GM23338 (cell line): ENCODE measurements at regions not wholly inside any gene's neighbourhood (a gene's known extent, or its start where the extent isn't known, plus 50 kb on each side); places are given as distances from the start of the nearest gene placed in this dataset.

Experiments
- ATAC-seq: fragments of 200-7000 bp; cut with Tn5 transposase; 3 replicates; pipeline ENCODE4 v1.9.1; 2020
- DNase-seq: peaks from one replicate; pipeline ENCODE4 v3.0.0-alpha.2; 2015; ENCODE audit warnings: low spot score
- H2AFZ ChIP-seq: fragments of 200-600 bp; sonication (generic); 2 replicates; pipeline ENCODE4 v1.8.0; 2016; ENCODE audit warnings: antibody characterized with exemption, mild to moderate bottlenecking, moderate library complexity
- H3F3A ChIP-seq: fragments of 200-600 bp; sonication (generic); replicated peaks from 2 replicates; pipeline ENCODE4 v1.8.0; 2017; ENCODE audit warnings: antibody characterized with exemption, mixed run types, low read depth
- H3K27ac ChIP-seq: fragments of 200-600 bp; sonication (generic); 2 replicates; pipeline ENCODE4 v1.6.1; 2016; ENCODE audit warnings: low read depth
- H3K27me3 ChIP-seq: fragments of 200-600 bp; sonication (generic); 2 replicates; pipeline ENCODE4 v1.8.0; 2016; ENCODE audit warnings: mild to moderate bottlenecking, mixed run types, moderate library complexity; ENCODE audit not compliant: insufficient read depth
- H3K36me3 ChIP-seq: fragments of 200-600 bp; sonication (generic); 2 replicates; pipeline ENCODE4 v1.8.0; 2016; ENCODE audit warnings: mild to moderate bottlenecking; ENCODE audit not compliant: insufficient read depth
- H3K4me1 ChIP-seq: fragments of 200-600 bp; sonication (generic); 2 replicates; pipeline ENCODE4 v1.8.0; 2016; ENCODE audit warnings: mild to moderate bottlenecking, moderate library complexity; ENCODE audit not compliant: insufficient read depth
- H3K4me2 ChIP-seq: fragments of 200-600 bp; sonication (generic); 2 replicates; pipeline ENCODE4 v1.7.1; 2017; ENCODE audit warnings: mixed run types
- H3K4me3 ChIP-seq: fragments of 200-600 bp; sonication (generic); 2 replicates; pipeline ENCODE4 v1.6.1; 2016; ENCODE audit warnings: mixed run types
- H3K79me2 ChIP-seq: fragments of 200-600 bp; sonication (generic); replicated peaks from 2 replicates; pipeline ENCODE4 v1.8.0; 2017; ENCODE audit warnings: mild to moderate bottlenecking; ENCODE audit not compliant: insufficient read depth
- H3K9me2 ChIP-seq: fragments of 200-600 bp; sonication (generic); 2 replicates; pipeline ENCODE4 v1.8.0; 2017; ENCODE audit not compliant: insufficient read depth
- H4K20me1 ChIP-seq: fragments of 200-600 bp; sonication (generic); replicated peaks from 2 replicates; pipeline ENCODE4 v1.8.0; 2017; ENCODE audit warnings: mild to moderate bottlenecking; ENCODE audit not compliant: insufficient read depth
- H3K27ac Mint-ChIP-seq: 2 replicates; pipeline ENCODE4 v1.8.0; 2020; ENCODE audit warnings: inconsistent platforms, mild to moderate bottlenecking, moderate library complexity, mixed read lengths
- H3K27me3 Mint-ChIP-seq: 3 replicates; pipeline ENCODE4 v1.8.0; 2022; ENCODE audit warnings: low read depth, mild to moderate bottlenecking, moderate library complexity, mixed read lengths, inconsistent platforms; ENCODE audit not compliant: insufficient read depth, poor library complexity
- H3K36me3 Mint-ChIP-seq: 3 replicates; pipeline ENCODE4 v1.8.0; 2021; ENCODE audit warnings: low read depth, mild to moderate bottlenecking, inconsistent platforms, moderate library complexity, mixed read lengths
- H3K4me1 Mint-ChIP-seq: 3 replicates; pipeline ENCODE4 v1.8.0; 2020; ENCODE audit warnings: mild to moderate bottlenecking, inconsistent platforms, mixed read lengths
- H3K4me3 Mint-ChIP-seq: 3 replicates; pipeline ENCODE4 v1.8.0; 2021; ENCODE audit warnings: moderate library complexity, mild to moderate bottlenecking, inconsistent platforms, mixed read lengths
- H3K9me3 Mint-ChIP-seq: 3 replicates; pipeline ENCODE4 v1.8.0; 2020; ENCODE audit warnings: moderate library complexity, mild to moderate bottlenecking, inconsistent platforms, mixed read lengths
- CREB1 ChIP-seq: fragments of 250-450 bp; sonication (Bioruptor Pico); IDR thresholded peaks from 2 replicates; pipeline ENCODE4 v1.5.0; 2020; ENCODE audit warnings: low read depth, mild to moderate bottlenecking, moderate library complexity
- NANOG ChIP-seq: IDR thresholded peaks from 2 replicates; pipeline ENCODE4 v1.6.1; 2016; ENCODE audit warnings: antibody characterized with exemption, borderline replicate concordance
- ZNF114 ChIP-seq: fragments of 250-450 bp; sonication (Bioruptor Pico); IDR thresholded peaks from 2 replicates; pipeline ENCODE4 v1.5.0; 2020; ENCODE audit warnings: mild to moderate bottlenecking, moderate library complexity
- ZNF331 ChIP-seq: fragments of 250-450 bp; sonication (Bioruptor Pico); IDR thresholded peaks from 2 replicates; pipeline ENCODE4 v1.5.0; 2020; ENCODE audit warnings: low read depth, mild to moderate bottlenecking, moderate library complexity
- TF ChIP-seq, protein P1 (sequence below): fragments of 250-450 bp; sonication (Bioruptor Pico); IDR thresholded peaks from 2 replicates; pipeline ENCODE4 v1.5.0; 2020; ENCODE audit warnings: mild to moderate bottlenecking, moderate library complexity
- TF ChIP-seq, protein P2 (sequence below): IDR thresholded peaks from one replicate; pipeline ENCODE4 v1.6.1; 2018; ENCODE audit warnings: antibody characterized with exemption; ENCODE audit not compliant: unreplicated experiment

DNA sequence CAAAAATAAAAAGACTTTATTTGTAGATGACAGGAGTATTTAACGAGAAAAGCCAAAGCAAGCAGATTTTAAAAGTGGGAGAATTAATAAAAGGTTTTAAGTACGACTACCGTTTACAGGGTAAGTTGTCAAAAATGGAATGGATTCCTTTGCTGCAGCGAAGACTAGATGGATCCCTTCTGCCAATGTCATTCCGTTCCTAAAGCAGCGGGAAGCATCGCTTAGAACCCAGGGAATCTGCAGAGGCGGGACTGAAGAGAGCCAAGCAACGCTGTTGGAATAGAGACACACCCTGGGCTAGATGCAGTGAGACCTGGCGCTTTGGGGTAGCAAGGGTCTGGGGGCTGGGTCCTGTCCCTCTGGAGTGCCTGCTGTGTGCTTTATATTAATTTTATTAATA, 303.1 kb upstream of the MKI67 start (continued):
- TF ChIP-seq, protein P1, sequence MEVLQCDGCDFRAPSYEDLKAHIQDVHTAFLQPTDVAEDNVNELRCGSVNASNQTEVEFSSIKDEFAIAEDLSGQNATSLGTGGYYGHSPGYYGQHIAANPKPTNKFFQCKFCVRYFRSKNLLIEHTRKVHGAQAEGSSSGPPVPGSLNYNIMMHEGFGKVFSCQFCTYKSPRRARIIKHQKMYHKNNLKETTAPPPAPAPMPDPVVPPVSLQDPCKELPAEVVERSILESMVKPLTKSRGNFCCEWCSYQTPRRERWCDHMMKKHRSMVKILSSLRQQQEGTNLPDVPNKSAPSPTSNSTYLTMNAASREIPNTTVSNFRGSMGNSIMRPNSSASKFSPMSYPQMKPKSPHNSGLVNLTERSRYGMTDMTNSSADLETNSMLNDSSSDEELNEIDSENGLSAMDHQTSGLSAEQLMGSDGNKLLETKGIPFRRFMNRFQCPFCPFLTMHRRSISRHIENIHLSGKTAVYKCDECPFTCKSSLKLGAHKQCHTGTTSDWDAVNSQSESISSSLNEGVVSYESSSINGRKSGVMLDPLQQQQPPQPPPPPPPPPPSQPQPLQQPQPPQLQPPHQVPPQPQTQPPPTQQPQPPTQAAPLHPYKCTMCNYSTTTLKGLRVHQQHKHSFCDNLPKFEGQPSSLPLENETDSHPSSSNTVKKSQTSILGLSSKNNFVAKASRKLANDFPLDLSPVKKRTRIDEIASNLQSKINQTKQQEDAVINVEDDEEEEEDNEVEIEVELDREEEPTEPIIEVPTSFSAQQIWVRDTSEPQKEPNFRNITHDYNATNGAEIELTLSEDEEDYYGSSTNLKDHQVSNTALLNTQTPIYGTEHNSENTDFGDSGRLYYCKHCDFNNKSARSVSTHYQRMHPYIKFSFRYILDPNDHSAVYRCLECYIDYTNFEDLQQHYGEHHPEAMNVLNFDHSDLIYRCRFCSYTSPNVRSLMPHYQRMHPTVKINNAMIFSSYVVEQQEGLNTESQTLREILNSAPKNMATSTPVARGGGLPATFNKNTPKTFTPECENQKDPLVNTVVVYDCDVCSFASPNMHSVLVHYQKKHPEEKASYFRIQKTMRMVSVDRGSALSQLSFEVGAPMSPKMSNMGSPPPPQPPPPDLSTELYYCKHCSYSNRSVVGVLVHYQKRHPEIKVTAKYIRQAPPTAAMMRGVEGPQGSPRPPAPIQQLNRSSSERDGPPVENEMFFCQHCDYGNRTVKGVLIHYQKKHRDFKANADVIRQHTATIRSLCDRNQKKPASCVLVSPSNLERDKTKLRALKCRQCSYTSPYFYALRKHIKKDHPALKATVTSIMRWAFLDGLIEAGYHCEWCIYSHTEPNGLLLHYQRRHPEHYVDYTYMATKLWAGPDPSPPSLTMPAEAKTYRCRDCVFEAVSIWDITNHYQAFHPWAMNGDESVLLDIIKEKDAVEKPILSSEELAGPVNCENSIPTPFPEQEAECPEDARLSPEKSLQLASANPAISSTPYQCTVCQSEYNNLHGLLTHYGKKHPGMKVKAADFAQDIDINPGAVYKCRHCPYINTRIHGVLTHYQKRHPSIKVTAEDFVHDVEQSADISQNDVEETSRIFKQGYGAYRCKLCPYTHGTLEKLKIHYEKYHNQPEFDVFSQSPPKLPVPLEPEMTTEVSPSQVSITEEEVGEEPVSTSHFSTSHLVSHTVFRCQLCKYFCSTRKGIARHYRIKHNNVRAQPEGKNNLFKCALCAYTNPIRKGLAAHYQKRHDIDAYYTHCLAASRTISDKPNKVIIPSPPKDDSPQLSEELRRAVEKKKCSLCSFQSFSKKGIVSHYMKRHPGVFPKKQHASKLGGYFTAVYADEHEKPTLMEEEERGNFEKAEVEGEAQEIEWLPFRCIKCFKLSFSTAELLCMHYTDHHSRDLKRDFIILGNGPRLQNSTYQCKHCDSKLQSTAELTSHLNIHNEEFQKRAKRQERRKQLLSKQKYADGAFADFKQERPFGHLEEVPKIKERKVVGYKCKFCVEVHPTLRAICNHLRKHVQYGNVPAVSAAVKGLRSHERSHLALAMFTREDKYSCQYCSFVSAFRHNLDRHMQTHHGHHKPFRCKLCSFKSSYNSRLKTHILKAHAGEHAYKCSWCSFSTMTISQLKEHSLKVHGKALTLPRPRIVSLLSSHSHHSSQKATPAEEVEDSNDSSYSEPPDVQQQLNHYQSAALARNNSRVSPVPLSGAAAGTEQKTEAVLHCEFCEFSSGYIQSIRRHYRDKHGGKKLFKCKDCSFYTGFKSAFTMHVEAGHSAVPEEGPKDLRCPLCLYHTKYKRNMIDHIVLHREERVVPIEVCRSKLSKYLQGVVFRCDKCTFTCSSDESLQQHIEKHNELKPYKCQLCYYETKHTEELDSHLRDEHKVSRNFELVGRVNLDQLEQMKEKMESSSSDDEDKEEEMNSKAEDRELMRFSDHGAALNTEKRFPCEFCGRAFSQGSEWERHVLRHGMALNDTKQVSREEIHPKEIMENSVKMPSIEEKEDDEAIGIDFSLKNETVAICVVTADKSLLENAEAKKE, result no peak
- TF ChIP-seq ZNF331 (no peak), ZNF114 (CRISPR knock-in tag) (no peak), CREB1 (CRISPR knock-in tag) (no peak)

DNA sequence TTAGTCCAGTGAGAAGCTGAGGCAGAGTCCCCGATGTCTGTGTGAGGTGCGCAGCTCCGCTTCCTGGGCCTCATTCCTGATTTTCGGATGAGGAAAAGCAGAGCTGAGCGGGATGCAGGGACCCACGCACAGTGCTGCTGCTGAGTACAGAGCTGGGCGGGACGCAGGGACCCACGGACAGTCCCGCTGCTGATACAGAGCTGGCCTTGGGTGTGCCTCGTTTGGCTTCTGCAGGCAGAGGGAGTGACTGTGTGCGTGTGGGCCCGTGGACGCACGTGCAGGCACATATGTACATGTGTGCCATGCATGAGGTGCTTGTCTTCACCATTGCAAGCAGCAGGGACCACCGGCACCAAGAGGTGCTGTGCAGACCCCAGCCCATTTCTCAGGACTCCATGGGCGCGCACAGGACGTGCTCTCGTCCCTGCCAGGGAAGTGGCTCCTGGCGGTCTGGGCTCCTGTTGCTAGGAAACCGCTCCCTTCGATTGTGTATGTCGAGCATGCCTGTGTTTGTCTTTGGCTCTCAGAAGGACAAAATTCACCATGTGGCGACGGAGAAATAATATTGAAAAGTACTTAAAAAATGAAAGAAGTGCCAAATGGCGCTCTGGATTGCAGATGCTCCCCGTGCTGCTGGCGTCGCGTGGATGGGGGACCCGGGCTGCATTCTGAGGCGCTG, 303.8 kb upstream of the MKI67 start:
- no peaks in the 10 kb centered on the region for H3K36me3 ChIP-seq
- Mint-ChIP-seq H3K27me3 (peaks cover 10% of the 10 kb centered on the region), H3K4me3 (no peak overlapping the region), H3K27ac (no peak overlapping the region), H3K36me3 (no peaks in the 10 kb centered on the region), H3K4me1 (peaks cover 31% of the 10 kb centered on the region), H3K9me3 (no peaks in the 10 kb centered on the region)
- H3K9me2 ChIP-seq, result no peaks in the 10 kb centered on the region
- DNase-seq (peak; percentile 40), ATAC-seq (peak; percentile 74)
- H3K4me3 ChIP-seq, result no peak overlapping the region
- H4K20me1 ChIP-seq, result no peaks in the 10 kb centered on the region
- H3K4me2 ChIP-seq, result no peak overlapping the region
- no peaks in the 10 kb centered on the region for H3K4me1 ChIP-seq
- H3K79me2 ChIP-seq, result no peaks in the 10 kb centered on the region
- H3K27me3 ChIP-seq, result no peaks in the 10 kb centered on the region
- 0 out of 2 replicates have a peak, but pooled peaks cover 3% of the 10 kb centered on the region for H3F3A ChIP-seq
- no peak overlapping the region for H3K27ac ChIP-seq
- H2AFZ ChIP-seq, result peak overlapping the region; percentile 83
- TF ChIP-seq ZNF114 (CRISPR knock-in tag) (no peak), NANOG (no peak)
- TF ChIP-seq, protein P2, sequence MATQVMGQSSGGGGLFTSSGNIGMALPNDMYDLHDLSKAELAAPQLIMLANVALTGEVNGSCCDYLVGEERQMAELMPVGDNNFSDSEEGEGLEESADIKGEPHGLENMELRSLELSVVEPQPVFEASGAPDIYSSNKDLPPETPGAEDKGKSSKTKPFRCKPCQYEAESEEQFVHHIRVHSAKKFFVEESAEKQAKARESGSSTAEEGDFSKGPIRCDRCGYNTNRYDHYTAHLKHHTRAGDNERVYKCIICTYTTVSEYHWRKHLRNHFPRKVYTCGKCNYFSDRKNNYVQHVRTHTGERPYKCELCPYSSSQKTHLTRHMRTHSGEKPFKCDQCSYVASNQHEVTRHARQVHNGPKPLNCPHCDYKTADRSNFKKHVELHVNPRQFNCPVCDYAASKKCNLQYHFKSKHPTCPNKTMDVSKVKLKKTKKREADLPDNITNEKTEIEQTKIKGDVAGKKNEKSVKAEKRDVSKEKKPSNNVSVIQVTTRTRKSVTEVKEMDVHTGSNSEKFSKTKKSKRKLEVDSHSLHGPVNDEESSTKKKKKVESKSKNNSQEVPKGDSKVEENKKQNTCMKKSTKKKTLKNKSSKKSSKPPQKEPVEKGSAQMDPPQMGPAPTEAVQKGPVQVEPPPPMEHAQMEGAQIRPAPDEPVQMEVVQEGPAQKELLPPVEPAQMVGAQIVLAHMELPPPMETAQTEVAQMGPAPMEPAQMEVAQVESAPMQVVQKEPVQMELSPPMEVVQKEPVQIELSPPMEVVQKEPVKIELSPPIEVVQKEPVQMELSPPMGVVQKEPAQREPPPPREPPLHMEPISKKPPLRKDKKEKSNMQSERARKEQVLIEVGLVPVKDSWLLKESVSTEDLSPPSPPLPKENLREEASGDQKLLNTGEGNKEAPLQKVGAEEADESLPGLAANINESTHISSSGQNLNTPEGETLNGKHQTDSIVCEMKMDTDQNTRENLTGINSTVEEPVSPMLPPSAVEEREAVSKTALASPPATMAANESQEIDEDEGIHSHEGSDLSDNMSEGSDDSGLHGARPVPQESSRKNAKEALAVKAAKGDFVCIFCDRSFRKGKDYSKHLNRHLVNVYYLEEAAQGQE, result no peak
